HFF-Myc (cell line): ENCODE measurements at regions not wholly inside any gene's neighbourhood (a gene's known extent, or its start where the extent isn't known, plus 50 kb on each side); places are given as distances from the start of the nearest gene placed in this dataset.
"Not testable (repeated sequence)": the region's sequence is repeated elsewhere in the genome, so short reads cannot be mapped to it uniquely, and the experiment has no call there.

Source experiments
- DNase-seq: peaks from one replicate; pipeline ENCODE4 v3.0.0-alpha.2; 2011; ENCODE audit warnings: low read depth; ENCODE audit errors: extremely low read depth
- H3K4me3 ChIP-seq: replicated peaks from 2 replicates; pipeline ENCODE4 v1.5.1; 2011; ENCODE audit warnings: low read depth, mild to moderate bottlenecking, control low read depth, low read length
- TF ChIP-seq, protein P1 (sequence below): IDR thresholded peaks from 2 replicates; pipeline ENCODE4 v1.5.1; 2012; ENCODE audit warnings: mild to moderate bottlenecking, low read depth, low read length, control low read depth; ENCODE audit errors: missing control alignments

DNA sequence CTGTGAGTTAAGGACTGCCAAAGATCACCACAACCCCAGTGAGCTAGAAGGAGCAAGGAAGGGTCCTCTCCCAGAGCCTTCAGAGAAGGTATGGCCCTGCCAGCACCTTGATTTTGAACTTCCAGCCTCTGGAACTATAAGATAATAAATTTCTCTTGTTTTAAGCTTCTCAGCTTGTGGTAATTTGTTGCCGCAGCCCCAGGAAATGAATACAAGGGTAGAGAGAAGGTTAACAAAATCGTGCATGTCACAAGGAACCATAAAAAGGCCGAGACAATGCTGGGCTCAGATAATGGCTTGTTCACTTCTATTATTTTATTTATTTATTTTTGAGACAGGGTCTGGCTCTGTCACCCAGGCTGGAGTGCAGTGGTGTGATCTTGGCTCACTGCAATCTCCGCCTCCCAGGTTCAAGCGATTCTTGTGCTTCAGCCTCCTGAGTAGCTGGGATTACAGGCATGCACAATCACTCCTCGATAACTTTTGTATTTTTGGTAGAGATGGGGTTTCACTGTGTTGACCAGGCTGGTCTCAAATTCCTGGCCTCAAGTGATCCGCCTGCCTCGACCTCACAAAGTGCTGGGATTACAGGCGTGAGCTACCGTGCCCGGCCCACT is 71.5 kb downstream of the WSB1 start:
- not testable (repeated sequence) for H3K4me3 ChIP-seq, DNase-seq

GRCh38 chr17:27366437-27366836 is 72.5 kb downstream of the WSB1 start:
- DNase-seq = no peak
- TF ChIP-seq, protein P1, sequence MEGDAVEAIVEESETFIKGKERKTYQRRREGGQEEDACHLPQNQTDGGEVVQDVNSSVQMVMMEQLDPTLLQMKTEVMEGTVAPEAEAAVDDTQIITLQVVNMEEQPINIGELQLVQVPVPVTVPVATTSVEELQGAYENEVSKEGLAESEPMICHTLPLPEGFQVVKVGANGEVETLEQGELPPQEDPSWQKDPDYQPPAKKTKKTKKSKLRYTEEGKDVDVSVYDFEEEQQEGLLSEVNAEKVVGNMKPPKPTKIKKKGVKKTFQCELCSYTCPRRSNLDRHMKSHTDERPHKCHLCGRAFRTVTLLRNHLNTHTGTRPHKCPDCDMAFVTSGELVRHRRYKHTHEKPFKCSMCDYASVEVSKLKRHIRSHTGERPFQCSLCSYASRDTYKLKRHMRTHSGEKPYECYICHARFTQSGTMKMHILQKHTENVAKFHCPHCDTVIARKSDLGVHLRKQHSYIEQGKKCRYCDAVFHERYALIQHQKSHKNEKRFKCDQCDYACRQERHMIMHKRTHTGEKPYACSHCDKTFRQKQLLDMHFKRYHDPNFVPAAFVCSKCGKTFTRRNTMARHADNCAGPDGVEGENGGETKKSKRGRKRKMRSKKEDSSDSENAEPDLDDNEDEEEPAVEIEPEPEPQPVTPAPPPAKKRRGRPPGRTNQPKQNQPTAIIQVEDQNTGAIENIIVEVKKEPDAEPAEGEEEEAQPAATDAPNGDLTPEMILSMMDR = no peak
- no peak overlapping the region for H3K4me3 ChIP-seq

DNA sequence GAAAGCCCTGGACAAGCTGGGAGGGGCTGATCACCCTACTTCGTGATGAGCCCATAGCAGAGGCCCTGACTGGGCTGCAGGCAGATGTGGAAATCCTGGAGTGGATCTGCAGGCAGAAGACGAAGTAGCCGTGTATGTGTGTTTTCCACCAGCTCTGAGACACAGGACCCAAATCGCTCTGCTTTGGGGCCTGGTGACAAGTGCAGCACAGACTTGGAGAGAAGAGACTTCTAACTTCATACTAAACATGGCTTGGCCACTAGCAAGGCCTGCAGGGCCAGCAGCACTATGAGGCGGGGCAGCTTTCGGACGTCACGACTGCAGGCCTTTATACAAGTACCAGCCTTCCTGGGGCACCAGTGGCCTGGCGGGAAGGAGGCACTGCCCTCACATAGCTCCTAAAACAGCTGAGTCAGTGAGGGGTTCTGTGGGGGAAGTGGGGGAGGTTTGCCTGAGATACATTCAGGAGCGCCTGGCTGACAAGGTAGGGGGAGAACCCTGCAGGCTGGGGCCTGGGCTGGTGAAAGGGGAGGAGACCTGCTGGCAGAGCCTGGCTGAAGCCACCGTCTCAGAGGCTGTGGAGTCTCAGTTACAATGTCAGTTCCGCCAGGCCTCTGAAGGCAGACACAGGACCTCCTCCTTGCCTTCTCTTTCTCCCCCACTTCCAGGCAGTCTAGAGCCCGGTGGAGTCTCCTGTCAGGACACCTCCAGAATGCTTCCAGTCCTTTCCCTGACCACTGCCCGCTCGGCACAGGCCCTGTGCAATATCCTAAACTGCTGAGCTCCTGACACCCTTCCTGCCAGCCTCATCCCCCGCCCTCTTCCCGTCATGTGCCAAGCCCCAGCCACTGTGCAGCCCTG is 73.4 kb downstream of the WSB1 start:
- TF ChIP-seq, protein P1 = no peak
- no peak for DNase-seq
- H3K4me3 ChIP-seq = no peak overlapping the region

GRCh38 chr17:27368151-27368795 is 74.4 kb downstream of the WSB1 start:
- H3K4me3 ChIP-seq = no peak overlapping the region
- TF ChIP-seq, protein P1 = no peak
- no peak for DNase-seq

- TF ChIP-seq, protein P1 = no peak
- no peak for DNase-seq
- no peak overlapping the region for H3K4me3 ChIP-seq
Measured at GRCh38 chr17:27368980-27369379, 75.1 kb downstream of the WSB1 start.

- no peak for DNase-seq
- TF ChIP-seq, protein P1 = no peak
- no peak overlapping the region for H3K4me3 ChIP-seq
Measured at GRCh38 chr17:27370776-27371175, 76.9 kb downstream of the WSB1 start.

- H3K4me3 ChIP-seq, DNase-seq: not testable (repeated sequence)
Measured at GRCh38 chr17:27373695-27374094, 79.8 kb downstream of the WSB1 start.
